Esophagus muscularis mucosa (tissue), 3 donors: ENCODE measurements at regions not wholly inside any gene's neighbourhood (a gene's known extent, or its start where the extent isn't known, plus 50 kb on each side); places are given as distances from the start of the nearest gene placed in this dataset.

Experiments used
- CTCF ChIP-seq, 3 experiments: fragments of 200-600 bp in 2 of 3; fragments of 450-650 bp in 1 of 3; sonication (generic) in 2 of 3; IDR thresholded peaks; one replicate each; pipeline ENCODE4 v1.5.1; 2017 to 2019; ENCODE audit warnings: antibody characterized with exemption in 3 of 3, mild to moderate bottlenecking in 2 of 3, moderate library complexity in 1 of 3
- POLR2A ChIP-seq: fragments of 450-650 bp; IDR thresholded peaks from one replicate; pipeline ENCODE4 v1.6.1; 2017; ENCODE audit warnings: antibody characterized with exemption, moderate library complexity, mild to moderate bottlenecking, low read depth
- POLR2AphosphoS5 ChIP-seq, 2 donors: sonication (generic); formaldehyde crosslinking; IDR thresholded peaks; one replicate each; pipeline ENCODE4 v1.6.1; 2017; ENCODE audit warnings: antibody characterized with exemption in 2 of 2

GRCh38 chr3:69509288-69509687 lies 123.4 kb upstream of the FRMD4B start:
- no peak for TF ChIP-seq POLR2A
- no peak for TF ChIP-seq CTCF (IDR thresholded peaks at IDR 0.05)
- no peak for TF ChIP-seq POLR2AphosphoS5 (IDR thresholded peaks at IDR 0.05)
